ENCODE measurements at regions not wholly inside any gene's neighbourhood (a gene's known extent, or its start where the extent isn't known, plus 50 kb on each side); places are given as distances from the start of the nearest gene placed in this dataset.

GRCh38 chr2:196489371-196489770 is 150.1 kb upstream of the CCDC150 start:
- TF ChIP-seq BHLHE40 (IDR thresholded peaks at IDR 0.05; ENCODE audit: borderline replicate concordance) (no peak), FOXM1 (IDR thresholded peaks at IDR 0.05; ENCODE audit: borderline replicate concordance) (no peak), ZNF384 (IDR thresholded peaks at IDR 0.05) (no peak), TARDBP (IDR thresholded peaks at IDR 0.05) (no peak), HDGF (IDR thresholded peaks at IDR 0.05; ENCODE audit: borderline replicate concordance) (no peak), FOXA1 (IDR thresholded peaks at IDR 0.05) (no peak), LEF1 (IDR thresholded peaks at IDR 0.05; ENCODE audit: borderline replicate concordance) (no peak), FOXK2 (IDR thresholded peaks at IDR 0.05) (no peak), ELF4 (IDR thresholded peaks at IDR 0.05) (no peak), SP1 (IDR thresholded peaks at IDR 0.05) (no peak), CTBP1 (IDR thresholded peaks at IDR 0.05; ENCODE audit: borderline replicate concordance) (no peak), NFRKB (IDR thresholded peaks at IDR 0.05) (no peak), SUZ12 (IDR thresholded peaks at IDR 0.05) (no peak)

All from HEK293T (cell line).